GM11168 (cell line): ENCODE measurements at regions not wholly inside any gene's neighbourhood (a gene's known extent, or its start where the extent isn't known, plus 50 kb on each side); places are given as distances from the start of the nearest gene placed in this dataset.
"Not testable (repeated sequence)": the region's sequence is repeated elsewhere in the genome, so short reads cannot be mapped to it uniquely, and the experiment has no call there.

Source experiments
- in situ Hi-C: fragments of 300-500 bp; cut with MboI; formaldehyde crosslinking; loops from one replicate; pipeline ENCODE4 v1.12.0; 2022; ENCODE audit warnings: low sequenced_read_pairs; ENCODE audit not compliant: unreplicated experiment

- in situ Hi-C loops: no loop called here
Measured at GRCh38 chr2:144796936-144797335, 277.0 kb upstream of the ZEB2 start.

DNA sequence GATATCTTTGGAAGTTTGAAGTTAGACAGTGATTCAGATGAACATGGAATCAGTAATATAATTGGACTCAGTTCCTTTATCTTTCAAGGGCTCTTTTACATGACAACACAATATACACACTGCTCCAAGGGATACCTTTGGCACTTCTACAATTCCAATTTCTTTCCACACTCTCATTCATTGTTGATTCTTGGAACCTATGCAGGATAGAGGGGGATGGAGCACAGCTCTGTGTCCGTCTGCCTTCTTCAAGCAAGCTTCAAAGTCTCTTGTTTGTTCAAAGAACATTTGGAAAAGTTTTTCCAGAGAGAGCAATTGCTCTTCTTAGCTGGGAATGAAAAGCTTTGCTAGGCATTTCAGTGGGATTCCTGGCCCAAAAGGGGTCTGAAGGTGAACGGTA, 276.2 kb upstream of the ZEB2 start:
- in situ Hi-C loops: no loop called here

GRCh38 chr2:144785253-144785652, 265.3 kb upstream of the ZEB2 start:
- in situ Hi-C loops: no loop called here

DNA sequence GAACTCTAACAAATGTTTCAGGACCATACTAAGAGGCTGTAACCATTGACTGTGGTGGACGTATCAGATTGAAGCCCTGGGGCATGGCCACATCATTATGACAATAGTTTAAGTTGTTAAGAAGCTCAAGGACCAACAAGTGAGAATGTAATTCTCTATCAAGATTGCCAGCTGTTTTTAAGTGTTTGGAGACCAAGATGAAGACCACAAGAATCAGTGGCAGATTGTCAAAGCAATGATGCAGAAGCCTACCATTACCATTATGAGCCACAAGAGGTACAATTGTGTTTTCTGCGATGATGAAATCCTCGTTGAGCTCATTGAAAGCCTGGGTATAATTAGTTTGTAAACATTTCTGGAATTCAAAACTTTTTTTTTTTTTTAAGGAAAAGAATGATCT, 261.1 kb upstream of the ZEB2 start:
- in situ Hi-C loops: no loop called here

GRCh38 chr2:144776766-144777165, 256.8 kb upstream of the ZEB2 start:
- in situ Hi-C loops: no loop called here

DNA sequence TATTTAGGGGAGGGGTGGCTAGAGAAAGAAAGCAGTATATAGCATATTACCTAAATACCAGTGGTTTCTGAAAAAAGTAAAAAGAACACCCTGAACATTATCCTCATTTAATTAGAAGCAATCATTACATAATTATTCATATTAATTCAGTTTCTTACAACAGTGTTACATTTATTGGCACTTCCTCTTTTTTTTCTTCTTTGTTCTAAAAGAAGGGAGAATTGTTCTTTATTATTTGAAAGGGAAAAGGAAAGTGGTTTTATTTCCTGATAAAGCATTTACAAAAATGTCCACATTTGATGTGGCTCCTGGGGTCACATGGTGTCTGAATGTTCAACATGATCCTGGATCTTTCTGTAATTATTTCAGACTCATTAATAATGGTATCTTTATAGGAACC, 254.9 kb upstream of the ZEB2 start:
- in situ Hi-C loops: no loop called here

GRCh38 chr2:144771348-144771747, 251.4 kb upstream of the ZEB2 start:
- in situ Hi-C loops: no loop called here

DNA sequence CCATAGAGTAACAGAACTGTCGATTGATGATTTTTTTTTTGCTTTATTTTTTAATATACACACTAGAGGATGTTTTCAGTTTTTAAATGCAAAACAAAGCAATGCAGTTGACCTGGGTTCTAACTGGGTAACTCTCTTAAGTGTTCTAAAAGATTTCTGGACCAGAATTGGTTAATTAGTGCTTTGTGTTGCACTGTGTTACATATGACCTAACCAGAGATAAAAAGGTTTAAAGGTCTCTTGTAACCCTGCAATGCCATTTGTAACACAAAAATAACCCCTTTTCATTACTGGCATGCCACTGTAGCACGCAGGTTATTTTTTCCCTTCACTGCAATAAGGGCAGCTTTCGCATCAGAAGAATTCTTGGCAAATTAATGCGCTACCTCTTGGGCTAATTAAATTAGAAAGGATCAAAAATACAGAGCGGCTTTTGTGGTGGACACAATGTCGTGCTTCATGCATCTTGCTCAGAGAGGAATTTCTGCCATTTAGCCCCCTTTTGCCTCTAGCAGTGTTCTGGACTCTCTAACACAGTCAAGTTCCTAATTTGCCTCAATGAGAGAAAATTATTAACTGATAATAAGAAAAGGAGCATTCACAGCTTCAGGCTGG, 250.8 kb upstream of the ZEB2 start:
- in situ Hi-C loops: no loop called here

DNA sequence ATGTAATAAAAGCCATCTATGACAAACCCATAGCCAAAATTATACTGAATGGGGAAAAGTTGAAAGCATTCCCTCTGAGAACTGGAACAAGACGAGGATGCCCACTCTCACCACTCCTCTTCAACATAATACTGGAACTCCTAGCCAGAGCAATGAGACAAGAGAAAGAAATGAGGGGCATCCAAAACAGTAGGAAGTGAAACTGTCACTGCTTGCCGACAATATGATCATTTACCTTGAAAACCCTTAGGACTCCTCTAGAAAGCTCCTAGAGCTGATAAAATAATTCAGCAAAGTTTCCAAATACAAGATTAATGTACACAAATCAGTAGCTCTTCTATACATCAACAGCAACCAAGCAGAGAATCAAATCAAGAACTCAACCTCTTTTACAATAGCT, 241.0 kb upstream of the ZEB2 start:
- in situ Hi-C loops: not testable (repeated sequence)

- in situ Hi-C loops: no loop called here
Measured at GRCh38 chr2:144759746-144760145, 239.8 kb upstream of the ZEB2 start.

DNA sequence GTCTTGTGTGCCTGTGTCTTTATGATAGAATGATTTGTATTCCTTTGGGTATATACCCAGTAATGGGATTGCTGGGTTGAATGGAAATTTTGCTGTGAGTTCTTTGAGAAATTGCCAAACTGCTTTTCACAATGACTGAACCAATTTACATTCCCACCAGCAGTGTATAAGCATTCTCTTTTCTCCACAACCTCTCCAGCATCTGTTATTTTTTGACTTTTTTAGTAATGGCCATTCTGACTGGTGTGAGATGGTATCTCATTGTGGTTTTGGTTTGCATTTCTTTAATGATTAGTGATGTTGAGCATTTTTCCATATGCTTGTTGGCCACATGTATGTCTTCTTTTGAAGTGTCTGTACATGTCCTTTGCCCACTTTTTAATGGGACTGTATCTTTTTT, 238.3 kb upstream of the ZEB2 start:
- in situ Hi-C loops: not testable (repeated sequence)

GRCh38 chr2:144753416-144753815, 233.5 kb upstream of the ZEB2 start:
- in situ Hi-C loops: no loop called here

- in situ Hi-C loops: no loop called here
Measured at GRCh38 chr2:144751142-144751905, 231.4 kb upstream of the ZEB2 start.

- in situ Hi-C loops: no loop called here
Measured at GRCh38 chr2:144749188-144749587, 229.3 kb upstream of the ZEB2 start.

GRCh38 chr2:144748443-144748842, 228.5 kb upstream of the ZEB2 start:
- in situ Hi-C loops: no loop called here

DNA sequence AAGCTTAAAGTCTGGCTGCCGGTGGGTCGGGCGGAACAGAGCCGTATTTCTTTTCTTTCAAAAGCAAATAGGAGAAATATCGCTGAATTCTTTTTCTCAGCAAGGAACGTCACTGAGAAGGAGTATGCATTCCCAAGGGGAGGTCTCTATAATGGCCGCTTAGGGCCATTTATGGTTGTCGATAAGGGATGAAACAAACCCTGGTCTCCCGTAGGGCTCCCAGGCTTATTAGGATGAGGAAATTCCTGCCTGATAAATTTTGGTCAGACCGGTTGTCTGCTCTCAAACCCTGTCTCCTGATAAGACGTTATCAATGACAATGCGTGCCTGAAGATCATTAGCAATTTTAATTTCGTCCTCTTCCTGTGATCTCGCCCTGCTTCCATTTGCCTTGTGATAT, 227.7 kb upstream of the ZEB2 start:
- in situ Hi-C loops: no loop called here

- in situ Hi-C loops: no loop called here
Measured at GRCh38 chr2:144745424-144745823, 225.5 kb upstream of the ZEB2 start.

- in situ Hi-C loops: no loop called here
Measured at GRCh38 chr2:144738749-144739148, 218.8 kb upstream of the ZEB2 start.

DNA sequence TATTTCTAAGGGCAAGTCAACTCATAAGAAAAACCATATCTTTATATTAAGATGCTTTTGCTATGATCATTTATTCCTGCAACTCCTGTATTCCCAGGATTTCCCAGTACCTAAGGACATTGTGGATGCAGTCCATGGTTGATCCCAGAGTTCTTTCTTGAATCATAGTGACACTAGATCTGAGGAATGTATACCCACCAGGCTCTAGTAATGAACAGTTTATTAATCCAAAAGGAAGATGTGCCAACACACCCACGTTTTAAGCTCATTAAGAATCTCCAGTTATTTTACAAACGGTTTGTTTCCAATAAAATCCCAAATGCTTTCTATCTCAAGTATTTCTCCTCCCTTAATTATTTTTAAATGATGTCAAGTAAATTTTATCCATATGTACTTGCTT, 210.8 kb upstream of the ZEB2 start:
- in situ Hi-C loops: no loop called here

DNA sequence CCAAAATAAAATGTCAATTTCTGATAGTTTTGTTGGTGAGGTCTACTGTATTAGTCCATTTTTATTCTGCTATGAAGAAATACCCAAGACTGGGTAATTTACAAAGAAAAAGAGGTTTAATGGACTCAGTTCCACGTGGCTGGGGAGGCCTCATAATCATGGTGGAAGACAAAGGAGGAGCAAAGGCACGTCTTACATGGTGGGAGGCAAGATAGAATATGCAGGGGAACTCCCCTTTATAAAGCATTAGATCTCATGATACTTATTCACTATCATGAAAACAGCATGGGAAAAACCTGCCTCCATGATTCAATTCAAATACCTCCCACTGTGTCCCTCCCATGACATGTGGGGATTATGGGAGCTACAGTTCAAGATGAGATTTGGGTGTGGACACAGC, 204.5 kb upstream of the ZEB2 start:
- in situ Hi-C loops: not testable (repeated sequence)

- in situ Hi-C loops: no loop called here
Measured at GRCh38 chr2:144718376-144718775, 198.5 kb upstream of the ZEB2 start.

DNA sequence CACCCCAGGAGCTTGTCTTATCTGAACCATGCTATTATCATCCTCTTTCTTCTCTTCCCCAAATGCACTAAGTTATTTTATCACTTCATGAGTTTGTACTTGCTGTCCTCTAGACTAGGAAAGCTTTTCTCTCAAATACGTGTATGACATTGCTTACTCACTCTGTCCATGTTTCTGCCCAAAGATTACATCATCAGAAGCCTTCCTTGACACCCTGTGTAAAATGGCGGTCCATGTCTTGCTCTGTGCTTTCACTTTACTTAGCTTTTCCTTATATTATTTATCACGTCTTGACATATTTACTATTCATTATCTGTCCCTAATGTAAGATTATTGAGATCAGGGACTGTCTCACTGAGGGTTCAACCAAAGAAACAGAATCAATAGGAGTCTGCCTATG, 196.1 kb upstream of the ZEB2 start:
- in situ Hi-C loops: no loop called here
